MCF 10A (cell line): ENCODE measurements at regions not wholly inside any gene's neighbourhood (a gene's known extent, or its start where the extent isn't known, plus 50 kb on each side); places are given as distances from the start of the nearest gene placed in this dataset.

Experiments
- BruUV-seq: library from RNA; stranded (reverse); fragments of 400-500 nt; replicated peaks from 2 replicates; lab custom pipeline; 2021; lab: Mats Ljungman, UMichigan
- CTCF ChIA-PET: fragments of 300-600 bp; sonication (Branson Sonifier 250); formaldehyde crosslinking; extraction: SDS; loops from one replicate; lab custom pipeline; 2021; ENCODE audit warnings: antibody characterized with exemption, inconsistent platforms; lab: Yijun Ruan, JAX
- POLR2A ChIA-PET: fragments of 300-600, 350-650 bp; sonication (Branson Sonifier 250); formaldehyde crosslinking; extraction: SDS; loops from one replicate; lab custom pipeline; 2020; ENCODE audit warnings: antibody characterized with exemption, inconsistent platforms; lab: Yijun Ruan, JAX
- DNase-seq: peaks from one replicate; pipeline ENCODE4 v3.0.0-alpha.2; 2018; ENCODE audit not compliant: unreplicated experiment
- H3K27ac Mint-ChIP-seq: one replicate; pipeline ENCODE4 v1.8.0; 2022; ENCODE audit warnings: mild to moderate bottlenecking, low read depth, mixed read lengths; ENCODE audit not compliant: unreplicated experiment
- H3K27me3 Mint-ChIP-seq: one replicate; pipeline ENCODE4 v1.8.0; 2022; ENCODE audit warnings: mixed read lengths; ENCODE audit not compliant: insufficient read depth, unreplicated experiment
- H3K36me3 Mint-ChIP-seq: one replicate; pipeline ENCODE4 v1.8.0; 2022; ENCODE audit warnings: mild to moderate bottlenecking, moderate library complexity, mixed read lengths; ENCODE audit not compliant: insufficient read depth, unreplicated experiment
- H3K4me1 Mint-ChIP-seq: one replicate; pipeline ENCODE4 v1.8.0; 2022; ENCODE audit warnings: mixed read lengths; ENCODE audit not compliant: insufficient read depth, unreplicated experiment
- H3K4me3 Mint-ChIP-seq: one replicate; pipeline ENCODE4 v1.8.0; 2022; ENCODE audit warnings: mild to moderate bottlenecking, moderate library complexity, mixed read lengths; ENCODE audit not compliant: unreplicated experiment
- H3K9me3 Mint-ChIP-seq: one replicate; pipeline ENCODE4 v1.8.0; 2022; ENCODE audit warnings: mixed read lengths; ENCODE audit not compliant: unreplicated experiment
- CTCF ChIP-seq: fragments of 200-600 bp; IDR thresholded peaks from one replicate; pipeline ENCODE4 v1.8.0; 2022; ENCODE audit warnings: antibody characterized with exemption, mild to moderate bottlenecking; ENCODE audit not compliant: unreplicated experiment
- intact Hi-C: fragments of 100-400 bp; cut with micrococcal nuclease; formaldehyde crosslinking; loops from 2 replicates; pipeline ENCODE4 v1.14.1; 2022

GRCh38 chr6:112938650-112939049 lies 591.5 kb downstream of the RFPL4B start:
- ChIA-PET POLR2A (no interaction called here), CTCF (interaction anchor here (0.6 kb wide), 1 partner anchor 921 kb away, joined by 3 read pairs; no protein-coding TSS in a partner anchor)
- H3K27me3 Mint-ChIP-seq = no peaks in the 10 kb centered on the region
- peaks cover 10% of the 10 kb centered on the region for H3K4me1 Mint-ChIP-seq
- DNase-seq = peak; percentile 58
- intact Hi-C loops = no loop called here
- no peak for TF ChIP-seq CTCF
- H3K36me3 Mint-ChIP-seq = no peaks in the 10 kb centered on the region
- no TSS peak for BruUV-seq
- no peaks in the 10 kb centered on the region for H3K9me3 Mint-ChIP-seq
- no peak overlapping the region for H3K27ac Mint-ChIP-seq
- H3K4me3 Mint-ChIP-seq = no peak overlapping the region

- CTCF ChIA-PET = no interaction called here
These were observed 592.4 kb downstream of the RFPL4B start for GRCh38 chr6:112939563-112939962.

GRCh38 chr6:112941613-112942012 lies 594.5 kb downstream of the RFPL4B start:
- POLR2A ChIA-PET = no interaction called here
- TF ChIP-seq CTCF = no peak
- DNase-seq = no peak
- CTCF ChIA-PET = interaction anchor here (0.6 kb wide), 1 partner anchor 64 kb away, joined by 4 read pairs; no protein-coding TSS in a partner anchor
- Mint-ChIP-seq H3K4me1 (peaks cover 10% of the 10 kb centered on the region), H3K27ac (no peak overlapping the region), H3K27me3 (no peaks in the 10 kb centered on the region), H3K36me3 (no peaks in the 10 kb centered on the region), H3K4me3 (no peak overlapping the region), H3K9me3 (no peaks in the 10 kb centered on the region)
- intact Hi-C loops = no loop called here
- no TSS peak for BruUV-seq

More at GRCh38 chr6:112939563-112939962, 592.4 kb downstream of the RFPL4B start:
- Mint-ChIP-seq H3K4me1 (peaks cover 10% of the 10 kb centered on the region), H3K27ac (no peak overlapping the region), H3K4me3 (no peak overlapping the region), H3K9me3 (no peaks in the 10 kb centered on the region), H3K36me3 (no peaks in the 10 kb centered on the region), H3K27me3 (no peaks in the 10 kb centered on the region)
- POLR2A ChIA-PET = no interaction called here
- no peak for TF ChIP-seq CTCF
- DNase-seq = peak; percentile 35
- no TSS peak for BruUV-seq
- intact Hi-C loops = no loop called here

GRCh38 chr6:112946051-112946450 lies 598.9 kb downstream of the RFPL4B start:
- no peak overlapping the region for H3K27ac Mint-ChIP-seq
- ChIA-PET CTCF (no interaction called here), POLR2A (no interaction called here)
- no peak for TF ChIP-seq CTCF
- H3K36me3 Mint-ChIP-seq = no peaks in the 10 kb centered on the region
- H3K27me3 Mint-ChIP-seq = no peaks in the 10 kb centered on the region
- BruUV-seq = no TSS peak
- no peak for DNase-seq
- intact Hi-C loops = no loop called here
- no peaks in the 10 kb centered on the region for H3K4me1 Mint-ChIP-seq
- no peaks in the 10 kb centered on the region for H3K9me3 Mint-ChIP-seq
- H3K4me3 Mint-ChIP-seq = no peak overlapping the region
